Pons (tissue), 1 donor: ENCODE measurements at regions not wholly inside any gene's neighbourhood (a gene's known extent, or its start where the extent isn't known, plus 50 kb on each side); places are given as distances from the start of the nearest gene placed in this dataset.

Experiments used
- DNase-seq: peaks from one replicate; pipeline ENCODE4 v3.0.0-alpha.2; 2016; ENCODE audit warnings: low spot score

- DNase-seq: no peak
Observed at GRCh38 chr18:41829647-41830516, 125.2 kb upstream of the PIK3C3 start.

- no peak for DNase-seq
Observed at GRCh38 chr18:41828137-41828536, 126.9 kb upstream of the PIK3C3 start.

GRCh38 chr18:41820784-41821183, 134.2 kb upstream of the PIK3C3 start:
- no peak for DNase-seq

- no peak for DNase-seq
Observed at GRCh38 chr18:41818381-41819355, 136.4 kb upstream of the PIK3C3 start.

GRCh38 chr18:41814651-41815050, 140.4 kb upstream of the PIK3C3 start:
- no peak for DNase-seq

GRCh38 chr18:41809652-41810051, 145.4 kb upstream of the PIK3C3 start:
- DNase-seq: no peak

- DNase-seq: no peak
Observed at GRCh38 chr18:41805341-41805740, 149.7 kb upstream of the PIK3C3 start.

GRCh38 chr18:41798879-41799278, 156.2 kb upstream of the PIK3C3 start:
- DNase-seq: no peak

- no peak for DNase-seq
Observed at GRCh38 chr18:41790687-41791086, 164.3 kb upstream of the PIK3C3 start.

GRCh38 chr18:41789001-41789400, 166.0 kb upstream of the PIK3C3 start:
- DNase-seq: no peak

- no peak for DNase-seq
Observed at GRCh38 chr18:41783879-41784278, 171.2 kb upstream of the PIK3C3 start.

- no peak for DNase-seq
Observed at GRCh38 chr18:41783065-41783818, 171.8 kb upstream of the PIK3C3 start.

GRCh38 chr18:41771973-41772372, 183.1 kb upstream of the PIK3C3 start:
- DNase-seq: no peak

- no peak for DNase-seq
Observed at GRCh38 chr18:41769265-41769664, 185.8 kb upstream of the PIK3C3 start.

GRCh38 chr18:41768467-41768866, 186.6 kb upstream of the PIK3C3 start:
- DNase-seq: no peak

GRCh38 chr18:41767960-41768359, 187.1 kb upstream of the PIK3C3 start:
- peak; percentile 19 for DNase-seq

- DNase-seq: no peak
Observed at GRCh38 chr18:41765460-41765859, 189.6 kb upstream of the PIK3C3 start.

- DNase-seq: no peak
Observed at GRCh38 chr18:41763361-41763760, 191.7 kb upstream of the PIK3C3 start.

GRCh38 chr18:41761333-41762018, 193.6 kb upstream of the PIK3C3 start:
- DNase-seq: no peak

GRCh38 chr18:41758534-41758933, 196.5 kb upstream of the PIK3C3 start:
- DNase-seq: no peak

GRCh38 chr18:41756141-41756540, 198.9 kb upstream of the PIK3C3 start:
- DNase-seq: no peak
